GM12878 (cell line): ENCODE measurements at regions not wholly inside any gene's neighbourhood (a gene's known extent, or its start where the extent isn't known, plus 50 kb on each side); places are given as distances from the start of the nearest gene placed in this dataset.

Source experiments
- CREM ChIP-seq: IDR thresholded peaks from 2 replicates; pipeline ENCODE4 v1.6.1; 2014; ENCODE audit warnings: antibody characterized with exemption, low read depth
- ESRRA ChIP-seq: IDR thresholded peaks from 2 replicates; pipeline ENCODE4 v1.6.1; 2012; ENCODE audit warnings: mild to moderate bottlenecking, low read length, improper control_type of control experiment
- HDAC2 ChIP-seq: fragments of 200-600 bp; sonication (generic); IDR thresholded peaks from 2 replicates; pipeline ENCODE4 v1.6.1; 2017
- HDGF ChIP-seq: fragments of 450-650 bp; IDR thresholded peaks from 2 replicates; pipeline ENCODE4 v1.6.1; 2016; ENCODE audit warnings: antibody characterized with exemption
- JUND ChIP-seq: IDR thresholded peaks from 2 replicates; pipeline ENCODE4 v1.6.1; 2012; ENCODE audit warnings: low read depth, mild to moderate bottlenecking, low read length, improper control_type of control experiment, moderate library complexity
- KAT2A ChIP-seq: conservative IDR thresholded peaks from 2 replicates; pipeline ENCODE4 v1.6.1; 2011; ENCODE audit warnings: low read depth, low read length; ENCODE audit not compliant: control insufficient read depth
- KDM1A ChIP-seq: fragments of 200-600 bp; sonication (generic); IDR thresholded peaks from 2 replicates; pipeline ENCODE4 v1.6.1; 2016; ENCODE audit warnings: borderline replicate concordance
- NRF1 ChIP-seq: conservative IDR thresholded peaks from 2 replicates; pipeline ENCODE4 v1.6.1; 2011; ENCODE audit warnings: mild to moderate bottlenecking, low read depth, low read length, improper control_type of control experiment
- POU2F2 ChIP-seq: IDR thresholded peaks from 3 replicates; pipeline ENCODE4 v1.6.1; 2011; ENCODE audit warnings: low read depth, mild to moderate bottlenecking, low read length, borderline replicate concordance
- RCOR1 ChIP-seq: conservative IDR thresholded peaks from 2 replicates; pipeline ENCODE4 v1.6.1; 2012; ENCODE audit warnings: low read depth, low read length, improper control_type of control experiment
- SIN3A ChIP-seq: IDR thresholded peaks from 2 replicates; pipeline ENCODE4 v1.6.1; 2012; ENCODE audit warnings: low read depth, low read length, improper control_type of control experiment
- SREBF1 ChIP-seq: IDR thresholded peaks from 2 replicates; pipeline ENCODE4 v1.6.1; 2012; ENCODE audit warnings: mild to moderate bottlenecking, low read length
- SUPT20H ChIP-seq: IDR thresholded peaks from 2 replicates; pipeline ENCODE4 v1.6.1; 2011; ENCODE audit warnings: low read depth, mild to moderate bottlenecking, low read length, moderate library complexity, borderline replicate concordance; ENCODE audit not compliant: control insufficient read depth
- TCF3 ChIP-seq: IDR thresholded peaks from 2 replicates; pipeline ENCODE4 v1.6.1; 2012; ENCODE audit warnings: low read depth, mild to moderate bottlenecking, low read length, borderline replicate concordance; ENCODE audit not compliant: insufficient read depth
- WRNIP1 ChIP-seq: IDR thresholded peaks from 2 replicates; pipeline ENCODE4 v1.6.1; 2011; ENCODE audit warnings: low read depth, low read length, improper control_type of control experiment, borderline replicate concordance
- ZNF217 ChIP-seq: fragments of 450-650 bp; IDR thresholded peaks from 2 replicates; pipeline ENCODE4 v1.6.1; 2017; ENCODE audit warnings: antibody characterized with exemption, mild to moderate bottlenecking
- ZSCAN29 ChIP-seq: fragments of 450-650 bp; IDR thresholded peaks from 2 replicates; pipeline ENCODE4 v1.6.1; 2017; ENCODE audit warnings: mild to moderate bottlenecking, moderate library complexity
- TF ChIP-seq, protein P1 (sequence below): fragments of 150-350 bp; IDR thresholded peaks from 2 replicates; pipeline ENCODE4 v1.6.1; 2014; ENCODE audit warnings: mild to moderate bottlenecking, low read depth, low read length
- TF ChIP-seq, protein P2 (sequence below): IDR thresholded peaks from 2 replicates; pipeline ENCODE4 v1.6.1; 2012; ENCODE audit warnings: low read depth, low read length, improper control_type of control experiment
- TF ChIP-seq, protein P3 (sequence below): IDR thresholded peaks from 2 replicates; pipeline ENCODE4 v1.6.1; 2011; ENCODE audit warnings: mild to moderate bottlenecking, low read depth, low read length, moderate library complexity; ENCODE audit not compliant: insufficient replicate concordance
- TF ChIP-seq, protein P4 (sequence below): fragments of 450-650 bp; IDR thresholded peaks from 2 replicates; pipeline ENCODE4 v1.6.1; 2017; ENCODE audit warnings: mild to moderate bottlenecking, moderate library complexity
- TF ChIP-seq, protein P5 (sequence below): IDR thresholded peaks from 2 replicates; pipeline ENCODE4 v1.6.1; 2011; ENCODE audit warnings: low read depth, mild to moderate bottlenecking, low read length, moderate library complexity, borderline replicate concordance; ENCODE audit errors: extremely low read depth

DNA sequence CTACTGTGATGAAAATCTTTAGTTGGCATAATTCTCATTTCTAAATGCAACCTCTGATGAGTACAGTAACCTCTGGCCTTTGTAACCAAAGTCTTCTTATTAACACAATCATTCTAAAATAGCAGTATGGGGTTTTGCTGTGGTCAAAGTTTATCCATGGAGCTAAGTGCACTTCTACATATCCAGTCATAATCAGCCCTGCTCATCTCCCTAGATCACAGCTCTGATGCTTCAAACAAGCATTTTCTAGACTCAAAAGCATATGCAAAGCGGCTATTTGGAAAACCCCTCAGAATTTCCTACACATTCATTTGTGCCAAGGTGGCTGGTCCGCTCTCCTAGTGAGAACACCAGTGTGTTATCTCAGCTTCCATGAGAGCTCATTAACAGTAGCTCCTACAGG is 418.6 kb downstream of the MRPL39 start (continued):
- TF ChIP-seq, protein P1, sequence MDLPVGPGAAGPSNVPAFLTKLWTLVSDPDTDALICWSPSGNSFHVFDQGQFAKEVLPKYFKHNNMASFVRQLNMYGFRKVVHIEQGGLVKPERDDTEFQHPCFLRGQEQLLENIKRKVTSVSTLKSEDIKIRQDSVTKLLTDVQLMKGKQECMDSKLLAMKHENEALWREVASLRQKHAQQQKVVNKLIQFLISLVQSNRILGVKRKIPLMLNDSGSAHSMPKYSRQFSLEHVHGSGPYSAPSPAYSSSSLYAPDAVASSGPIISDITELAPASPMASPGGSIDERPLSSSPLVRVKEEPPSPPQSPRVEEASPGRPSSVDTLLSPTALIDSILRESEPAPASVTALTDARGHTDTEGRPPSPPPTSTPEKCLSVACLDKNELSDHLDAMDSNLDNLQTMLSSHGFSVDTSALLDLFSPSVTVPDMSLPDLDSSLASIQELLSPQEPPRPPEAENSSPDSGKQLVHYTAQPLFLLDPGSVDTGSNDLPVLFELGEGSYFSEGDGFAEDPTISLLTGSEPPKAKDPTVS = no peak
- TF ChIP-seq JUND (no peak), NRF1 (no peak), ZSCAN29 (no peak), SREBF1 (no peak; the same call in 1 of the 2 replicates), KAT2A (no peak), SUPT20H (no peak), ESRRA (no peak), RCOR1 (no peak; the same call in 1 of the 2 replicates), CREM (peak; percentile 86; the same call in 1 of the 2 replicates), WRNIP1 (no peak), POU2F2 (peak; percentile 97), TCF3 (peak; percentile 59; the same call in 1 of the 2 replicates), KDM1A (no peak), ZNF217 (peak; percentile 94), SIN3A (no peak), HDAC2 (no peak), HDGF (no peak)
- TF ChIP-seq, protein P2, sequence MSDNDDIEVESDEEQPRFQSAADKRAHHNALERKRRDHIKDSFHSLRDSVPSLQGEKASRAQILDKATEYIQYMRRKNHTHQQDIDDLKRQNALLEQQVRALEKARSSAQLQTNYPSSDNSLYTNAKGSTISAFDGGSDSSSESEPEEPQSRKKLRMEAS = no peak
- TF ChIP-seq, protein P3, sequence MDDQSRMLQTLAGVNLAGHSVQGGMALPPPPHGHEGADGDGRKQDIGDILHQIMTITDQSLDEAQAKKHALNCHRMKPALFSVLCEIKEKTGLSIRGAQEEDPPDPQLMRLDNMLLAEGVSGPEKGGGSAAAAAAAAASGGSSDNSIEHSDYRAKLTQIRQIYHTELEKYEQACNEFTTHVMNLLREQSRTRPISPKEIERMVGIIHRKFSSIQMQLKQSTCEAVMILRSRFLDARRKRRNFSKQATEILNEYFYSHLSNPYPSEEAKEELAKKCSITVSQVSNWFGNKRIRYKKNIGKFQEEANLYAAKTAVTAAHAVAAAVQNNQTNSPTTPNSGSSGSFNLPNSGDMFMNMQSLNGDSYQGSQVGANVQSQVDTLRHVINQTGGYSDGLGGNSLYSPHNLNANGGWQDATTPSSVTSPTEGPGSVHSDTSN = no peak
- TF ChIP-seq, protein P4, sequence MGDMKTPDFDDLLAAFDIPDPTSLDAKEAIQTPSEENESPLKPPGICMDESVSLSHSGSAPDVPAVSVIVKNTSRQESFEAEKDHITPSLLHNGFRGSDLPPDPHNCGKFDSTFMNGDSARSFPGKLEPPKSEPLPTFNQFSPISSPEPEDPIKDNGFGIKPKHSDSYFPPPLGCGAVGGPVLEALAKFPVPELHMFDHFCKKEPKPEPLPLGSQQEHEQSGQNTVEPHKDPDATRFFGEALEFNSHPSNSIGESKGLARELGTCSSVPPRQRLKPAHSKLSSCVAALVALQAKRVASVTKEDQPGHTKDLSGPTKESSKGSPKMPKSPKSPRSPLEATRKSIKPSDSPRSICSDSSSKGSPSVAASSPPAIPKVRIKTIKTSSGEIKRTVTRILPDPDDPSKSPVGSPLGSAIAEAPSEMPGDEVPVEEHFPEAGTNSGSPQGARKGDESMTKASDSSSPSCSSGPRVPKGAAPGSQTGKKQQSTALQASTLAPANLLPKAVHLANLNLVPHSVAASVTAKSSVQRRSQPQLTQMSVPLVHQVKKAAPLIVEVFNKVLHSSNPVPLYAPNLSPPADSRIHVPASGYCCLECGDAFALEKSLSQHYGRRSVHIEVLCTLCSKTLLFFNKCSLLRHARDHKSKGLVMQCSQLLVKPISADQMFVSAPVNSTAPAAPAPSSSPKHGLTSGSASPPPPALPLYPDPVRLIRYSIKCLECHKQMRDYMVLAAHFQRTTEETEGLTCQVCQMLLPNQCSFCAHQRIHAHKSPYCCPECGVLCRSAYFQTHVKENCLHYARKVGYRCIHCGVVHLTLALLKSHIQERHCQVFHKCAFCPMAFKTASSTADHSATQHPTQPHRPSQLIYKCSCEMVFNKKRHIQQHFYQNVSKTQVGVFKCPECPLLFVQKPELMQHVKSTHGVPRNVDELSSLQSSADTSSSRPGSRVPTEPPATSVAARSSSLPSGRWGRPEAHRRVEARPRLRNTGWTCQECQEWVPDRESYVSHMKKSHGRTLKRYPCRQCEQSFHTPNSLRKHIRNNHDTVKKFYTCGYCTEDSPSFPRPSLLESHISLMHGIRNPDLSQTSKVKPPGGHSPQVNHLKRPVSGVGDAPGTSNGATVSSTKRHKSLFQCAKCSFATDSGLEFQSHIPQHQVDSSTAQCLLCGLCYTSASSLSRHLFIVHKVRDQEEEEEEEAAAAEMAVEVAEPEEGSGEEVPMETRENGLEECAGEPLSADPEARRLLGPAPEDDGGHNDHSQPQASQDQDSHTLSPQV = no peak
- TF ChIP-seq, protein P5, sequence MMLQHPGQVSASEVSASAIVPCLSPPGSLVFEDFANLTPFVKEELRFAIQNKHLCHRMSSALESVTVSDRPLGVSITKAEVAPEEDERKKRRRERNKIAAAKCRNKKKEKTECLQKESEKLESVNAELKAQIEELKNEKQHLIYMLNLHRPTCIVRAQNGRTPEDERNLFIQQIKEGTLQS = no peak
